T-helper 1 cell treated with Interleukin-12 subunit alpha and Interleukin-12 subunit beta and Interleukin-4 antibody, amounts not matched to agents 30 μg/mL and 1 μg/mL, for 36 hours (primary cell): ENCODE measurements at regions not wholly inside any gene's neighbourhood (a gene's known extent, or its start where the extent isn't known, plus 50 kb on each side); places are given as distances from the start of the nearest gene placed in this dataset.
"Not testable (repeated sequence)": the region's sequence is repeated elsewhere in the genome, so short reads cannot be mapped to it uniquely, and the experiment has no call there.

ENCODE experiments used
- H3K27ac Mint-ChIP-seq: one replicate; pipeline ENCODE4 v1.8.0; 2021; ENCODE audit warnings: mild to moderate bottlenecking, mixed read lengths
- H3K27me3 Mint-ChIP-seq: one replicate; pipeline ENCODE4 v1.8.0; 2021; ENCODE audit warnings: low read depth, mixed read lengths
- H3K36me3 Mint-ChIP-seq: one replicate; pipeline ENCODE4 v1.8.0; 2021; ENCODE audit warnings: low read depth, mixed read lengths
- H3K4me1 Mint-ChIP-seq: one replicate; pipeline ENCODE4 v1.8.0; 2021; ENCODE audit warnings: low read depth, mixed read lengths
- H3K4me3 Mint-ChIP-seq: one replicate; pipeline ENCODE4 v1.8.0; 2021; ENCODE audit warnings: mild to moderate bottlenecking, moderate library complexity, mixed read lengths
- H3K9me3 Mint-ChIP-seq: one replicate; pipeline ENCODE4 v1.8.0; 2021; ENCODE audit warnings: mixed read lengths

- Mint-ChIP-seq H3K4me3 (no peak overlapping the region), H3K4me1 (no peaks in the 10 kb centered on the region), H3K27me3 (no peaks in the 10 kb centered on the region), H3K27ac (no peak overlapping the region), H3K9me3 (no peaks in the 10 kb centered on the region), H3K36me3 (no peaks in the 10 kb centered on the region)
These were observed 110.8 kb downstream of the TDRD15 start for GRCh38 chr2:21234464-21235120.

- H3K4me3 Mint-ChIP-seq, H3K4me1 Mint-ChIP-seq, H3K36me3 Mint-ChIP-seq, H3K27me3 Mint-ChIP-seq, H3K9me3 Mint-ChIP-seq, H3K27ac Mint-ChIP-seq: not testable (repeated sequence)
These were observed 116.0 kb downstream of the TDRD15 start for GRCh38 chr2:21239749-21240148.

GRCh38 chr2:21244161-21244560, 120.4 kb downstream of the TDRD15 start:
- H3K27ac Mint-ChIP-seq = no peak overlapping the region
- peaks cover 6% of the 10 kb centered on the region for H3K9me3 Mint-ChIP-seq
- H3K27me3 Mint-ChIP-seq = no peaks in the 10 kb centered on the region
- H3K4me3 Mint-ChIP-seq = no peak overlapping the region
- H3K4me1 Mint-ChIP-seq = no peaks in the 10 kb centered on the region
- H3K36me3 Mint-ChIP-seq = no peaks in the 10 kb centered on the region

GRCh38 chr2:21245565-21245964, 121.8 kb downstream of the TDRD15 start:
- no peaks in the 10 kb centered on the region for H3K36me3 Mint-ChIP-seq
- peaks cover under 1% of the 10 kb centered on the region for H3K9me3 Mint-ChIP-seq
- no peak overlapping the region for H3K4me3 Mint-ChIP-seq
- no peaks in the 10 kb centered on the region for H3K27me3 Mint-ChIP-seq
- H3K4me1 Mint-ChIP-seq = no peaks in the 10 kb centered on the region
- H3K27ac Mint-ChIP-seq = no peak overlapping the region

- Mint-ChIP-seq H3K9me3 (no peaks in the 10 kb centered on the region), H3K27ac (no peak overlapping the region), H3K36me3 (no peaks in the 10 kb centered on the region), H3K4me1 (no peaks in the 10 kb centered on the region), H3K4me3 (no peak overlapping the region), H3K27me3 (no peaks in the 10 kb centered on the region)
These were observed 125.6 kb downstream of the TDRD15 start for GRCh38 chr2:21249367-21249766.

- Mint-ChIP-seq H3K4me3 (no peak overlapping the region), H3K9me3 (no peaks in the 10 kb centered on the region), H3K36me3 (no peaks in the 10 kb centered on the region), H3K27ac (no peak overlapping the region), H3K27me3 (no peaks in the 10 kb centered on the region), H3K4me1 (no peaks in the 10 kb centered on the region)
These were observed 126.9 kb downstream of the TDRD15 start for GRCh38 chr2:21250673-21251072.

- Mint-ChIP-seq H3K27me3 (no peaks in the 10 kb centered on the region), H3K4me1 (no peaks in the 10 kb centered on the region), H3K9me3 (no peaks in the 10 kb centered on the region), H3K4me3 (no peak overlapping the region), H3K36me3 (no peaks in the 10 kb centered on the region), H3K27ac (no peak overlapping the region)
These were observed 127.6 kb downstream of the TDRD15 start for GRCh38 chr2:21251216-21251980.

GRCh38 chr2:21253311-21254027, 129.7 kb downstream of the TDRD15 start:
- no peaks in the 10 kb centered on the region for H3K27me3 Mint-ChIP-seq

GRCh38 chr2:21254170-21254965, 130.6 kb downstream of the TDRD15 start:
- Mint-ChIP-seq H3K27me3 (no peaks in the 10 kb centered on the region), H3K4me3 (no peak overlapping the region), H3K9me3 (no peaks in the 10 kb centered on the region), H3K27ac (no peak overlapping the region), H3K4me1 (no peaks in the 10 kb centered on the region), H3K36me3 (no peaks in the 10 kb centered on the region)

More at GRCh38 chr2:21253311-21254027, 129.7 kb downstream of the TDRD15 start:
- H3K4me1 Mint-ChIP-seq = no peaks in the 10 kb centered on the region
- no peak overlapping the region for H3K27ac Mint-ChIP-seq
- H3K9me3 Mint-ChIP-seq = no peaks in the 10 kb centered on the region
- H3K4me3 Mint-ChIP-seq = no peak overlapping the region
- no peaks in the 10 kb centered on the region for H3K36me3 Mint-ChIP-seq

- H3K27me3 Mint-ChIP-seq = no peaks in the 10 kb centered on the region
- H3K4me1 Mint-ChIP-seq = no peaks in the 10 kb centered on the region
- no peaks in the 10 kb centered on the region for H3K36me3 Mint-ChIP-seq
- H3K9me3 Mint-ChIP-seq = no peaks in the 10 kb centered on the region
- H3K27ac Mint-ChIP-seq = no peak overlapping the region
- no peak overlapping the region for H3K4me3 Mint-ChIP-seq
These were observed 132.2 kb downstream of the TDRD15 start for GRCh38 chr2:21256006-21256405.

GRCh38 chr2:21257621-21258020, 133.9 kb downstream of the TDRD15 start:
- Mint-ChIP-seq H3K9me3 (no peaks in the 10 kb centered on the region), H3K27ac (no peak overlapping the region), H3K36me3 (no peaks in the 10 kb centered on the region), H3K4me3 (no peak overlapping the region), H3K27me3 (no peaks in the 10 kb centered on the region), H3K4me1 (no peaks in the 10 kb centered on the region)

- no peaks in the 10 kb centered on the region for H3K9me3 Mint-ChIP-seq
- H3K4me1 Mint-ChIP-seq = no peaks in the 10 kb centered on the region
- H3K27me3 Mint-ChIP-seq = no peaks in the 10 kb centered on the region
- H3K27ac Mint-ChIP-seq = no peak overlapping the region
- H3K36me3 Mint-ChIP-seq = no peaks in the 10 kb centered on the region
- no peak overlapping the region for H3K4me3 Mint-ChIP-seq
These were observed 134.3 kb downstream of the TDRD15 start for GRCh38 chr2:21258082-21258481.

- Mint-ChIP-seq H3K27me3 (no peaks in the 10 kb centered on the region), H3K9me3 (no peaks in the 10 kb centered on the region), H3K4me3 (no peak overlapping the region), H3K27ac (no peak overlapping the region), H3K36me3 (no peaks in the 10 kb centered on the region), H3K4me1 (no peaks in the 10 kb centered on the region)
These were observed 136.5 kb downstream of the TDRD15 start for GRCh38 chr2:21260311-21260710.

GRCh38 chr2:21261591-21261990, 137.8 kb downstream of the TDRD15 start:
- H3K27me3 Mint-ChIP-seq = no peaks in the 10 kb centered on the region
- H3K4me3 Mint-ChIP-seq = no peak overlapping the region
- no peaks in the 10 kb centered on the region for H3K9me3 Mint-ChIP-seq
- H3K36me3 Mint-ChIP-seq = no peaks in the 10 kb centered on the region
- H3K27ac Mint-ChIP-seq = no peak overlapping the region
- no peaks in the 10 kb centered on the region for H3K4me1 Mint-ChIP-seq
